ENCODE measurements at regions not wholly inside any gene's neighbourhood (a gene's known extent, or its start where the extent isn't known, plus 50 kb on each side); places are given as distances from the start of the nearest gene placed in this dataset.
"Not testable (repeated sequence)": the region's sequence is repeated elsewhere in the genome, so short reads cannot be mapped to it uniquely, and the experiment has no call there.

DNA sequence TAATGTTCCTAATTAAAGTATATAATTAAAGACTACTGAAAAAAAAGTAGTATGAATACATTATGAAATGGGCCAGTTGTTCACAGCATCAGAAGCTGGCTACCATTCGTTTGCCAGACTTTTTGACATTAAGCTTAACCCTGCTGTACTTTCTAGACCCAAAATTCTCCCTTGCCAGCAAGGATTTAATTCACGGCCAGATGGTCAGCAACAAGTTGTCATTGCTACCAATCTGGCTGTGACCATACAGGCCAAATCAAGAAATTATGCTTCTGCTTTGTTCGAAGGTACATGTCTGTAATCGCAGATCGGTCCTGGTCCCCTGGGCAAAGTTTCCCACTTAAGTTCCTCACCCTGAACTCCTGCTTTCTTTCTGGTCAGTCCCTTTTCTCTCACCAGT lies 217.7 kb upstream of the ATXN7L3B start:
- no peak for DNase-seq (ENCODE audit: missing footprints)
- ATAC-seq = no peak
- intact Hi-C loops (cut with DNase I) = loop anchor here (5.0 kb wide), 1 partner anchor 298 kb away; no protein-coding TSS in a partner anchor

GRCh38 chr12:74321381-74321780 lies 216.3 kb upstream of the ATXN7L3B start:
- DNase-seq (ENCODE audit: missing footprints) (peak; percentile 65), ATAC-seq (no peak)
- intact Hi-C loops (cut with DNase I) = no loop called here

GRCh38 chr12:74322792-74323191 lies 214.8 kb upstream of the ATXN7L3B start:
- no peak for ATAC-seq
- no peak for DNase-seq (ENCODE audit: missing footprints)
- intact Hi-C loops (cut with DNase I) = no loop called here

GRCh38 chr12:74328623-74329022 lies 209.0 kb upstream of the ATXN7L3B start:
- intact Hi-C loops (cut with DNase I) = no loop called here
- DNase-seq (ENCODE audit: missing footprints) (no peak), ATAC-seq (no peak)

GRCh38 chr12:74334780-74335179 lies 202.9 kb upstream of the ATXN7L3B start:
- DNase-seq (ENCODE audit: missing footprints) = no peak
- no peak for ATAC-seq
- intact Hi-C loops (cut with DNase I) = no loop called here

DNA sequence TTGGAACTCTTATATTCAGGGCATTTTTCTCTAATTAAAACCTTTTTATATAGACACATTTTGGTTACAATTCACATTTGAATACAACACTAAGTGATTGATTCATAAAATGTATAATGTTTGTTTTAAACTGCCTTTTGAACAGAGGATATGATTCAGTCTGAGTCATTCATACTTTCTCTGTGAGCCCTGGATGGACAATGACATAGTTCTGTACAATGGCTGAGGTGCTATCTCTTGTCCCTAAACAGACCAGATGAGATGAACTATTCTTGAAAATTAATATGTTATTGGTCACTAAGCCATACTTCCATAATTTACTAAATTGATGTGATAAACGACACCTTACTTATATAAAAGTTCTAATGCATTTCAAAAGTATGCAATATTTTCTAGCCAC lies 199.7 kb upstream of the ATXN7L3B start:
- intact Hi-C loops (cut with DNase I) = no loop called here
- DNase-seq (ENCODE audit: missing footprints) (no peak), ATAC-seq (no peak)

GRCh38 chr12:74339211-74339610 lies 198.4 kb upstream of the ATXN7L3B start:
- intact Hi-C loops (cut with DNase I) = no loop called here

DNA sequence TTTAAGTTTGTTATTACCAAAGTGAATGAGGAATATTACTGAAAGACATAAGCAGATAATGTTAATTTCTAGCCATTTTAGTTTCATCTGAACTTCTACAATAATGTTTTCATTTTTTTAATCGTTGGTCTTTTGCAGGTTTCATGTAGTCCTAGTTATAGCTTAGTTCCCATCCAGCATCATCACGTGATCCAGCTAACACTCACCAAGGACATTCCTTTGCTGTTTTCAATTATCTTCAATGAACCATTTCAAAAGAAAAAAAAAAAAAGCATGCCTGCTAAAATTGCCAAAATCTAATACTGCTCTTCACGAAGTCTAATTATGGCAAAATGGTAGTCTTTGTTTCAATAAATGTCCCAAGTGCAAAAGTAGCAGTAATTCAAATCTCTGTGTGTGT lies 187.7 kb upstream of the ATXN7L3B start:
- intact Hi-C loops (cut with DNase I) = no loop called here
- ATAC-seq (no peak), DNase-seq (ENCODE audit: missing footprints) (no peak)

More at GRCh38 chr12:74339211-74339610, 198.4 kb upstream of the ATXN7L3B start:
- no peak for DNase-seq (ENCODE audit: missing footprints)
- no peak for ATAC-seq

GRCh38 chr12:74365178-74365964 lies 172.3 kb upstream of the ATXN7L3B start:
- DNase-seq (ENCODE audit: missing footprints) (no peak), ATAC-seq (no peak)
- intact Hi-C loops (cut with DNase I) = no loop called here

- DNase-seq (ENCODE audit: missing footprints) = no peak
- peak; percentile 80 for ATAC-seq
- intact Hi-C loops (cut with DNase I) = no loop called here
Measured at GRCh38 chr12:74370608-74371216, 166.9 kb upstream of the ATXN7L3B start.

DNA sequence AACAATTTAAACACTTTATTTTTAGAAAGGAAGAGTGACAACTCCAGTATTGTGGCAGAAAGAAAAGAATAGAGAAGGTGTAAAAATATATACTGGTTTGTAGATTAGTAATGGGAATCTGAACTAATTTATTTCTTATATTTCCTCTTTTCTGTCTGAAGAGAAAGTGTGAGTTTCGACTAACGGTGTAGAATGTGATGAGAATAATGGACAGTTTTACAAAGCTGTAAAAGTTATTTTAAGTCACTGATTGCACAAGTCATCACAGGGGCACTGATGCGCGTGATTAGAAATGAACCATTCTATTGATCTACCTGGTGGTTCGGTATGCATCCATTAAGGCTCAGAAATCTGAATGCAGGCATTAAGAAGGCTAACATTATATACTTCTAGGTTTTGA lies 158.5 kb upstream of the ATXN7L3B start:
- no peak for ATAC-seq
- intact Hi-C loops (cut with DNase I) = no loop called here

DNA sequence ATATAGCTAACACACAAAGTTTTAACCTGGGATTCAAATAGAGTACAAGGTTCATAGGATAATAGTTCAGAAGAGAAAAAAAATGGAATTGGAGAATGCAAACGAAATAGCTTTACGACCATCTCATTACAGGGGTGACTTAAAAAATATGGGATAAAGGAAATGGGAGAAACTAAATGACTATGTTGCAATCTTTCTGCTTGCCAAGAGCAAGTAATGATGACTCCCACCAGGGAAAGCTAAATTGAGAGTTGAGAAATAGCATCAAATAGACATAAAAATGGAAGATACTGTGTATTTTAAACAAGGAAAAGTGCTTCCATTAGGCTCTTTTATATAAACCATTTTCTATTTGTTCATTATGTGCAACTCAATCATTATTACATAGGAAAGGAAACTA lies 155.7 kb upstream of the ATXN7L3B start:
- intact Hi-C loops (cut with DNase I) = no loop called here
- peak; percentile 64 for ATAC-seq
- no peak for DNase-seq (ENCODE audit: missing footprints)

More for the DNA sequence above, 158.5 kb upstream of the ATXN7L3B start:
- no peak for DNase-seq (ENCODE audit: missing footprints)

DNA sequence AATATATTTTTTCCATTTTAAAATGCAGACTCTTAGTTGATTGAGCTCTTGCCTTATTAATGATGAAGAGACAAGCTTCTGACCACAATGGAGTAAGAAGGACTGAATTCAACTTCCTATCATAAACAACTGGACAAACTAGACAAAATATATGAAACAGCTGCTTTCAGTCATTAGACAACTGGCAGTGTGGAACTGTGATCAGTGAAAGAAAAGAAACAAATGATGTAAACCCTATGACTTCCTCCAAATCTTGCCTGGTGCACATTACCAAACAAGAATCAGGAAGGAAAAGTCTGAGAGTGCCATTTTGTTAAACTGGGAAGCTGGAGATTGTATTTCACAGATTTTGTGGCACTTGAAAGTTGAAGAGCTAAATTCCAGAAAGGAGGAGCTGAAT lies 154.7 kb upstream of the ATXN7L3B start:
- intact Hi-C loops (cut with DNase I) = no loop called here
- DNase-seq (ENCODE audit: missing footprints) (no peak), ATAC-seq (peak; percentile 79)

DNA sequence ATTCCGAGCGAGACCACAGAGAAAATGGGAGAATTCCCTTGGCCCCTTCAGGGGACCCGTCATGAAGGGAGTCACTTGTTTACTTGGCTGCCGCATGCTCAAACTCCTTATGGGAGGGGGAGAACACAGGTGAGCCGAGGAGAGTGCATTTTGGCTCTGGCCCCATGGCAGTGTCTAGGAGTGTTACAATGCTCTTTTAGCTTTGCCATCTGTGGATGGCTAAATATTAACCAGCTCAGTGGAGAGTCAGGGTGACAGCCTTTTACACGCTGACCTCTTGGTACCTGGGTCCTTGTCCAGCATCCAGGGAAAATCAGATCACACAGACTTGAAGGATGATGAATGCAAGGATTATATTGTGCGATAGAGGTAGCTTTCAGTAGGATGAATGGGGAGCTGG lies 146.4 kb upstream of the ATXN7L3B start:
- intact Hi-C loops (cut with DNase I) = no loop called here
- ATAC-seq = no peak
- DNase-seq (ENCODE audit: missing footprints) = no peak

- ATAC-seq (no peak), DNase-seq (ENCODE audit: missing footprints) (no peak)
- intact Hi-C loops (cut with DNase I) = no loop called here
Measured at GRCh38 chr12:74393272-74393671, 144.4 kb upstream of the ATXN7L3B start.

GRCh38 chr12:74394647-74395046 lies 143.0 kb upstream of the ATXN7L3B start:
- no peak for ATAC-seq
- no peak for DNase-seq (ENCODE audit: missing footprints)
- intact Hi-C loops (cut with DNase I) = no loop called here

- DNase-seq (ENCODE audit: missing footprints) (no peak), ATAC-seq (no peak)
- intact Hi-C loops (cut with DNase I) = no loop called here
Measured at GRCh38 chr12:74401035-74401434, 136.6 kb upstream of the ATXN7L3B start.

- ATAC-seq = no peak
- intact Hi-C loops (cut with DNase I) = no loop called here
- no peak for DNase-seq (ENCODE audit: missing footprints)
Measured at GRCh38 chr12:74401966-74402365, 135.7 kb upstream of the ATXN7L3B start.

GRCh38 chr12:74403221-74403470 lies 134.5 kb upstream of the ATXN7L3B start:
- ATAC-seq; intact Hi-C loops (cut with DNase I): not testable (repeated sequence)
- peak; percentile 16 for DNase-seq (ENCODE audit: missing footprints)

DNA sequence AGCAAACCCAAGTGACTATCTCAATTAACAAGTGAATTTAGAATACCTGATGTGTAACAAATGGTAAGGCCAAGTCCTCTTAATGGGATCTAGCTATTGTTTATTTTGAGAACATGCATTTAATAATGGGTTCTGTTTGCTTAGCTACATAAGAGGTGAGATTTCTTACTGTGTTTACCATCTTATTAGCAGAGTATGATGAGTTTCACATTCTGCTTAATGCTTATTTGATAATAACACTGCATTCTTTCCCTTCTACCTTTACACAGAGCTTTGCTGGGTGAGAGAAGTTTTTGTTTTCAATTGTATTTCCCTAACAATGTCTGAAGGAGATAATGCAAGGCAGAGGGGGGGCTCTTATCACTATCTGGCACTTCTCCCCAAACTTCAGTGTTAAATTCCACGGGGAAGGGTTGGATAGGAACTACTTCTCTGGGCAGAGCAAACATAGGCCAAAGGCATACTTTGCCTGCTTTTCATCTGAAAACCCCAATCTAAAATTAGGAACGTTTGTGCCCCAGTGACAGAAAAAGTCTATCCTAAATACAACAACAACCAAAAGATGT lies 129.0 kb upstream of the ATXN7L3B start:
- intact Hi-C loops (cut with DNase I) = no loop called here
- ATAC-seq (no peak), DNase-seq (ENCODE audit: missing footprints) (no peak)

Data from Right ventricle myocardium inferior (tissue), 1 donor.